Calu3 (cell line): ENCODE measurements at regions not wholly inside any gene's neighbourhood (a gene's known extent, or its start where the extent isn't known, plus 50 kb on each side); places are given as distances from the start of the nearest gene placed in this dataset.

Experiments used
- BruUV-seq: library from RNA; stranded (reverse); fragments of 400-500 nt; replicated peaks from 2 replicates; lab custom pipeline; 2021; lab: Mats Ljungman, UMichigan
- CTCF ChIA-PET: fragments of 300-600 bp; sonication (Branson Sonifier 250); formaldehyde crosslinking; loops from one replicate; lab custom pipeline; 2022; ENCODE audit warnings: antibody characterized with exemption; lab: Charles Lee
- DNase-seq: peaks from one replicate; pipeline ENCODE4 v3.0.0; 2022
- H3K27ac Mint-ChIP-seq: one replicate; pipeline ENCODE4 v1.8.0; 2022; ENCODE audit warnings: mixed read lengths; ENCODE audit not compliant: unreplicated experiment
- H3K27me3 Mint-ChIP-seq: one replicate; pipeline ENCODE4 v1.8.0; 2022; ENCODE audit warnings: mixed read lengths; ENCODE audit not compliant: unreplicated experiment
- H3K36me3 Mint-ChIP-seq: one replicate; pipeline ENCODE4 v1.8.0; 2022; ENCODE audit warnings: mild to moderate bottlenecking, moderate library complexity, mixed read lengths; ENCODE audit not compliant: insufficient read depth, unreplicated experiment
- H3K4me1 Mint-ChIP-seq: one replicate; pipeline ENCODE4 v1.8.0; 2022; ENCODE audit warnings: mild to moderate bottlenecking, low read depth, mixed read lengths; ENCODE audit not compliant: unreplicated experiment
- H3K4me3 Mint-ChIP-seq: one replicate; pipeline ENCODE4 v1.8.0; 2022; ENCODE audit warnings: mild to moderate bottlenecking, low read depth, moderate library complexity, mixed read lengths; ENCODE audit not compliant: unreplicated experiment
- H3K9me3 Mint-ChIP-seq: one replicate; pipeline ENCODE4 v1.8.0; 2022; ENCODE audit warnings: low read depth, mixed read lengths; ENCODE audit not compliant: unreplicated experiment
- CTCF ChIP-seq: fragments of 200-600 bp; IDR thresholded peaks from one replicate; pipeline ENCODE4 v1.8.0; 2022; ENCODE audit warnings: antibody characterized with exemption; ENCODE audit not compliant: unreplicated experiment
- intact Hi-C: fragments of 100-400 bp; cut with micrococcal nuclease; formaldehyde crosslinking; loops from one replicate; pipeline ENCODE4 v1.10.0; 2022; ENCODE audit not compliant: unreplicated experiment

- Mint-ChIP-seq H3K27ac (no peak overlapping the region), H3K36me3 (no peaks in the 10 kb centered on the region), H3K4me1 (peaks cover 10% of the 10 kb centered on the region), H3K4me3 (no peak overlapping the region), H3K27me3 (no peaks in the 10 kb centered on the region), H3K9me3 (no peaks in the 10 kb centered on the region)
- BruUV-seq = no TSS peak
- DNase-seq = no peak
- intact Hi-C loops = no loop called here
- TF ChIP-seq CTCF = no peak
- CTCF ChIA-PET = no interaction called here
Observed at GRCh38 chr5:57414191-57414590, 68.4 kb downstream of the ACTBL2 start.

GRCh38 chr5:57413145-57413544 lies 69.5 kb downstream of the ACTBL2 start:
- DNase-seq = no peak
- no peaks in the 10 kb centered on the region for H3K27me3 Mint-ChIP-seq
- peaks cover 10% of the 10 kb centered on the region for H3K4me1 Mint-ChIP-seq
- TF ChIP-seq CTCF = no peak
- BruUV-seq = no TSS peak
- no peaks in the 10 kb centered on the region for H3K36me3 Mint-ChIP-seq
- H3K9me3 Mint-ChIP-seq = no peaks in the 10 kb centered on the region
- CTCF ChIA-PET = no interaction called here
- no peak overlapping the region for H3K4me3 Mint-ChIP-seq
- intact Hi-C loops = no loop called here
- H3K27ac Mint-ChIP-seq = no peak overlapping the region

GRCh38 chr5:57412680-57413079 lies 69.9 kb downstream of the ACTBL2 start:
- Mint-ChIP-seq H3K36me3 (no peaks in the 10 kb centered on the region), H3K4me1 (peaks cover 10% of the 10 kb centered on the region), H3K27me3 (no peaks in the 10 kb centered on the region), H3K27ac (no peak overlapping the region), H3K9me3 (no peaks in the 10 kb centered on the region), H3K4me3 (no peak overlapping the region)
- DNase-seq = no peak
- intact Hi-C loops = no loop called here
- CTCF ChIA-PET = no interaction called here
- TF ChIP-seq CTCF = no peak
- BruUV-seq = no TSS peak

GRCh38 chr5:57411982-57412381 lies 70.6 kb downstream of the ACTBL2 start:
- intact Hi-C loops = no loop called here
- H3K27me3 Mint-ChIP-seq = no peaks in the 10 kb centered on the region
- DNase-seq = no peak
- no peaks in the 10 kb centered on the region for H3K9me3 Mint-ChIP-seq
- no peaks in the 10 kb centered on the region for H3K36me3 Mint-ChIP-seq
- no peak for TF ChIP-seq CTCF
- H3K4me1 Mint-ChIP-seq = peaks cover 10% of the 10 kb centered on the region
- CTCF ChIA-PET = no interaction called here
- BruUV-seq = no TSS peak
- no peak overlapping the region for H3K27ac Mint-ChIP-seq
- no peak overlapping the region for H3K4me3 Mint-ChIP-seq
